Stomach (tissue), 8 donors: ENCODE measurements at regions not wholly inside any gene's neighbourhood (a gene's known extent, or its start where the extent isn't known, plus 50 kb on each side); places are given as distances from the start of the nearest gene placed in this dataset.

ENCODE experiments used
- DNase-seq, 2 donors: peaks; one replicate each; pipeline versions ENCODE4 v3.0.0 to v3.0.0-alpha.2; 2013 to 2019
- H3K27ac ChIP-seq, 5 donors: fragments of 200-600 bp in 4 of 5; sonication (generic) in 4 of 5; one replicate each; pipeline ENCODE4 v1.5.1; 2013 to 2019; ENCODE audit warnings: mild to moderate bottlenecking in 1 of 5, moderate library complexity in 1 of 5
- H3K27me3 ChIP-seq, 3 donors: fragments of 200-600 bp; sonication (generic); one replicate each; pipeline ENCODE4 v1.5.1; 2017 to 2019; ENCODE audit warnings: mixed run types in 1 of 3
- H3K36me3 ChIP-seq, 4 donors: fragments of 200-600 bp; sonication (generic); 1 replicate in 3 of 4; 2 replicates in 1 of 4; pipeline ENCODE4 v1.5.1; 2016 to 2019
- H3K4me1 ChIP-seq, 4 donors: fragments of 200-600 bp; sonication (generic); one replicate each; pipeline ENCODE4 v1.5.1; 2016 to 2019
- H3K4me3 ChIP-seq, 4 donors: fragments of 200-600 bp; sonication (generic) in 3 of 4; one replicate each; pipeline ENCODE4 v1.5.1; 2016 to 2019; ENCODE audit warnings: mild to moderate bottlenecking in 1 of 4
- H3K9me3 ChIP-seq, 4 donors: fragments of 200-600 bp; sonication (generic); one replicate each; pipeline ENCODE4 v1.5.1; 2016 to 2019
- CTCF ChIP-seq, 7 experiments: fragments of 450-650 bp in 4 of 7; fragments of 200-600 bp in 3 of 7; sonication (generic) in 3 of 7; IDR thresholded peaks; one replicate each; pipeline ENCODE4 v1.5.1; 2016 to 2019; ENCODE audit warnings: antibody characterized with exemption in 7 of 7, control low read depth in 2 of 7, mild to moderate bottlenecking in 1 of 7
- EP300 ChIP-seq: sonication (generic); formaldehyde crosslinking; IDR thresholded peaks from one replicate; pipeline ENCODE4 v1.6.1; 2017; ENCODE audit warnings: antibody characterized with exemption
- POLR2A ChIP-seq, 4 donors: fragments of 450-650 bp; IDR thresholded peaks; one replicate each; pipeline ENCODE4 v1.6.1; 2016; ENCODE audit warnings: antibody characterized with exemption in 4 of 4, control low read depth in 2 of 4, mild to moderate bottlenecking in 1 of 4, moderate library complexity in 1 of 4
- POLR2AphosphoS5 ChIP-seq, 3 donors: sonication (generic); formaldehyde crosslinking; IDR thresholded peaks; one replicate each; pipeline ENCODE4 v1.6.1; 2016; ENCODE audit warnings: antibody characterized with exemption in 3 of 3
- WGBS, 5 donors: extraction: QIAGEN DNeasy Blood & Tissue Kit in 3 of 5; methylation state at CpG; one replicate each; pipeline versions ENCODE4 v1.1.5 to v1.1.7; 2013 to 2018; 5-methylcytosine and 5-hydroxymethylcytosine counted together
- intact Hi-C: fragments of 100-400 bp; cut with DNase I; formaldehyde crosslinking; loops from one replicate; pipeline ENCODE4 v1.15.1; 2023; ENCODE audit warnings: low total_unique reads
- donor health status: healthy with polysubstance abuse.
- donor health status: Bipolar disorder and iron deficiency.
- donor health status: healthy.

- intact Hi-C loops, result no loop called here
- TF ChIP-seq POLR2AphosphoS5 (IDR thresholded peaks at IDR 0.05), result no peak
- TF ChIP-seq POLR2A (IDR thresholded peaks at IDR 0.05), result no peak
- no peak for TF ChIP-seq CTCF (IDR thresholded peaks at IDR 0.05)
- TF ChIP-seq EP300, result no peak
- 81 to 92% (median 90%) methylated on average over 4 of the region's 4 CpGs for WGBS, 5 donors
Observed at GRCh38 chr9:89798547-89799120, 193.8 kb downstream of the GADD45G start.

GRCh38 chr9:89799221-89799620, 194.4 kb downstream of the GADD45G start:
- Histone ChIP-seq H3K27me3 (no peaks in the 10 kb centered on the region), H3K9me3 (no peaks in the 10 kb centered on the region), H3K4me3 (no peak overlapping the region), H3K27ac (no peak overlapping the region), H3K4me1 (peaks cover 0 to 15% (median 0%) of the 10 kb centered on the region in 4 donors), H3K36me3 (no peaks in the 10 kb centered on the region)
- TF ChIP-seq POLR2AphosphoS5 (IDR thresholded peaks at IDR 0.05) (no peak), EP300 (no peak), POLR2A (IDR thresholded peaks at IDR 0.05) (no peak), CTCF (IDR thresholded peaks at IDR 0.05) (no peak)
- DNase-seq, result no peak
- intact Hi-C loops, result no loop called here
- 88 to 99% (median 93%) methylated on average over 6 to 7 of the region's 7 CpGs for WGBS, 5 donors

More at GRCh38 chr9:89798547-89799120, 193.8 kb downstream of the GADD45G start:
- no peak overlapping the region for H3K4me3 ChIP-seq
- H3K27me3 ChIP-seq, result no peaks in the 10 kb centered on the region
- no peaks in the 10 kb centered on the region for H3K36me3 ChIP-seq
- no peaks in the 10 kb centered on the region for H3K9me3 ChIP-seq
- no peak for DNase-seq
- H3K4me1 ChIP-seq, result peaks cover 0 to 15% (median 0%) of the 10 kb centered on the region in 4 donors
- H3K27ac ChIP-seq, result no peak overlapping the region

GRCh38 chr9:89799766-89800165, 195.0 kb downstream of the GADD45G start:
- Histone ChIP-seq H3K27ac (no peak overlapping the region), H3K4me3 (no peak overlapping the region), H3K27me3 (no peaks in the 10 kb centered on the region), H3K36me3 (no peaks in the 10 kb centered on the region), H3K4me1 (peaks cover 0 to 15% (median 0%) of the 10 kb centered on the region in 4 donors), H3K9me3 (no peaks in the 10 kb centered on the region)
- TF ChIP-seq CTCF (IDR thresholded peaks at IDR 0.05) (no peak), POLR2A (IDR thresholded peaks at IDR 0.05) (no peak), POLR2AphosphoS5 (IDR thresholded peaks at IDR 0.05) (no peak), EP300 (no peak)
- intact Hi-C loops, result no loop called here
- DNase-seq, result no peak
- 80 to 89% (median 85%) methylated on average over 3 of the region's 3 CpGs for WGBS, 5 donors

- no peak for DNase-seq
- H3K4me1 ChIP-seq, result peaks cover 0 to 15% (median 0%) of the 10 kb centered on the region in 4 donors
- no peak overlapping the region for H3K4me3 ChIP-seq
- TF ChIP-seq POLR2AphosphoS5 (IDR thresholded peaks at IDR 0.05) (no peak), EP300 (no peak), CTCF (IDR thresholded peaks at IDR 0.05) (no peak)
- H3K9me3 ChIP-seq, result no peaks in the 10 kb centered on the region
- intact Hi-C loops, result no loop called here
- no peaks in the 10 kb centered on the region for H3K36me3 ChIP-seq
- 74 to 85% (median 75%) methylated on average over 4 of the region's 4 CpGs for WGBS, 5 donors
- H3K27me3 ChIP-seq, result no peaks in the 10 kb centered on the region
- H3K27ac ChIP-seq, result no peak overlapping the region
Observed at GRCh38 chr9:89801341-89801740, 196.5 kb downstream of the GADD45G start.
